Duodenal mucosa (tissue), 2 donors: ENCODE measurements at regions not wholly inside any gene's neighbourhood (a gene's known extent, or its start where the extent isn't known, plus 50 kb on each side); places are given as distances from the start of the nearest gene placed in this dataset.

Source experiments
- H3K27ac ChIP-seq: one replicate; pipeline ENCODE4 v1.7.0; 2013; ENCODE audit warnings: low read depth, low read length
- H3K27me3 ChIP-seq, 2 donors: one replicate each; pipeline ENCODE4 v1.7.0; 2013; ENCODE audit warnings: low read length in 2 of 2, control low read depth in 1 of 2; ENCODE audit not compliant: insufficient read depth in 2 of 2, control insufficient read depth in 1 of 2
- H3K36me3 ChIP-seq, 2 donors: one replicate each; pipeline ENCODE4 v1.7.0; 2013; ENCODE audit warnings: low read length in 2 of 2, control low read depth in 1 of 2; ENCODE audit not compliant: insufficient read depth in 2 of 2, control insufficient read depth in 1 of 2
- H3K4me1 ChIP-seq, 2 donors: one replicate each; pipeline ENCODE4 v1.7.0; 2013; ENCODE audit warnings: low read length in 2 of 2, control low read depth in 1 of 2; ENCODE audit not compliant: insufficient read depth in 2 of 2, control insufficient read depth in 1 of 2
- H3K4me3 ChIP-seq, 2 donors: one replicate each; pipeline ENCODE4 v1.7.0; 2013; ENCODE audit warnings: low read length in 2 of 2, low read depth in 1 of 2
- H3K9ac ChIP-seq, 2 donors: one replicate each; pipeline ENCODE4 v1.7.0; 2013; ENCODE audit warnings: low read length in 2 of 2, low read depth in 1 of 2
- H3K9me3 ChIP-seq, 2 donors: one replicate each; pipeline ENCODE4 v1.7.0; 2013; ENCODE audit warnings: low read length in 2 of 2, control low read depth in 1 of 2; ENCODE audit not compliant: control insufficient read depth in 1 of 2

GRCh38 chr2:3940661-3941060 is 237.3 kb downstream of the DCDC2C start:
- Histone ChIP-seq H3K9me3 (peaks cover 11 to 15% of the 10 kb centered on the region in 2 donors), H3K27me3 (no peaks in the 10 kb centered on the region), H3K4me1 (no peaks in the 10 kb centered on the region), H3K9ac (no peak overlapping the region), H3K27ac (no peak overlapping the region), H3K36me3 (no peaks in the 10 kb centered on the region), H3K4me3 (no peak overlapping the region)

- H3K27ac ChIP-seq, result no peak overlapping the region
- no peak overlapping the region for H3K4me3 ChIP-seq
- H3K27me3 ChIP-seq, result no peaks in the 10 kb centered on the region
- H3K9ac ChIP-seq, result no peak overlapping the region
- no peaks in the 10 kb centered on the region for H3K4me1 ChIP-seq
- H3K36me3 ChIP-seq, result no peaks in the 10 kb centered on the region
- peaks cover 7 to 18% of the 10 kb centered on the region in 2 donors for H3K9me3 ChIP-seq
Measured at GRCh38 chr2:3942841-3943240, 239.5 kb downstream of the DCDC2C start.

- Histone ChIP-seq H3K9me3 (peaks cover 7 to 19% of the 10 kb centered on the region in 2 donors), H3K36me3 (no peaks in the 10 kb centered on the region), H3K4me1 (no peaks in the 10 kb centered on the region), H3K27ac (no peak overlapping the region), H3K4me3 (no peak overlapping the region), H3K9ac (no peak overlapping the region), H3K27me3 (no peaks in the 10 kb centered on the region)
Measured at GRCh38 chr2:3944071-3944470, 240.7 kb downstream of the DCDC2C start.

GRCh38 chr2:3944841-3945240 is 241.5 kb downstream of the DCDC2C start:
- H3K9ac ChIP-seq, result no peak overlapping the region
- no peaks in the 10 kb centered on the region for H3K4me1 ChIP-seq
- peaks cover 7 to 21% of the 10 kb centered on the region in 2 donors for H3K9me3 ChIP-seq
- no peaks in the 10 kb centered on the region for H3K36me3 ChIP-seq
- H3K27me3 ChIP-seq, result no peaks in the 10 kb centered on the region
- H3K4me3 ChIP-seq, result no peak overlapping the region
- no peak overlapping the region for H3K27ac ChIP-seq

- Histone ChIP-seq H3K9me3 (peaks cover 15 to 16% of the 10 kb centered on the region in 2 donors), H3K4me1 (no peaks in the 10 kb centered on the region), H3K27ac (no peak overlapping the region), H3K4me3 (no peak overlapping the region), H3K36me3 (no peaks in the 10 kb centered on the region), H3K9ac (no peak overlapping the region), H3K27me3 (no peaks in the 10 kb centered on the region)
Measured at GRCh38 chr2:3948191-3948590, 244.8 kb downstream of the DCDC2C start.

GRCh38 chr2:3951131-3951954 is 248.0 kb downstream of the DCDC2C start:
- Histone ChIP-seq H3K27ac (no peak overlapping the region), H3K4me1 (no peaks in the 10 kb centered on the region), H3K9ac (no peak overlapping the region), H3K9me3 (peaks cover 9 to 16% of the 10 kb centered on the region in 2 donors), H3K27me3 (no peaks in the 10 kb centered on the region), H3K4me3 (no peak overlapping the region), H3K36me3 (no peaks in the 10 kb centered on the region)

GRCh38 chr2:3952866-3953516 is 249.6 kb downstream of the DCDC2C start:
- Histone ChIP-seq H3K27ac (no peak overlapping the region), H3K4me1 (no peaks in the 10 kb centered on the region), H3K36me3 (no peaks in the 10 kb centered on the region), H3K27me3 (no peaks in the 10 kb centered on the region), H3K4me3 (no peak overlapping the region), H3K9ac (no peak overlapping the region), H3K9me3 (peaks cover 9 to 13% of the 10 kb centered on the region in 2 donors)

GRCh38 chr2:3954261-3954660 is 250.9 kb downstream of the DCDC2C start:
- no peak overlapping the region for H3K27ac ChIP-seq
- H3K36me3 ChIP-seq, result no peaks in the 10 kb centered on the region
- H3K9ac ChIP-seq, result no peak overlapping the region
- H3K27me3 ChIP-seq, result no peaks in the 10 kb centered on the region
- H3K9me3 ChIP-seq, result peaks cover 9 to 10% of the 10 kb centered on the region in 2 donors
- H3K4me3 ChIP-seq, result no peak overlapping the region
- H3K4me1 ChIP-seq, result no peaks in the 10 kb centered on the region

GRCh38 chr2:3956406-3956805 is 253.0 kb downstream of the DCDC2C start:
- peaks cover 3% of the 10 kb centered on the region in 2 donors for H3K9me3 ChIP-seq
- no peak overlapping the region for H3K27ac ChIP-seq
- no peaks in the 10 kb centered on the region for H3K36me3 ChIP-seq
- no peak overlapping the region for H3K4me3 ChIP-seq
- no peaks in the 10 kb centered on the region for H3K27me3 ChIP-seq
- H3K9ac ChIP-seq, result no peak overlapping the region
- H3K4me1 ChIP-seq, result no peaks in the 10 kb centered on the region

GRCh38 chr2:3956892-3957291 is 253.5 kb downstream of the DCDC2C start:
- Histone ChIP-seq H3K36me3 (no peaks in the 10 kb centered on the region), H3K27me3 (no peaks in the 10 kb centered on the region), H3K27ac (no peak overlapping the region)

More at GRCh38 chr2:3956892-3957291, 253.5 kb downstream of the DCDC2C start:
- H3K9me3 ChIP-seq, result no peaks in the 10 kb centered on the region
- no peak overlapping the region for H3K9ac ChIP-seq
- H3K4me3 ChIP-seq, result no peak overlapping the region
- no peaks in the 10 kb centered on the region for H3K4me1 ChIP-seq
